Cardiac fibroblast (primary cell): ENCODE measurements at regions not wholly inside any gene's neighbourhood (a gene's known extent, or its start where the extent isn't known, plus 50 kb on each side); places are given as distances from the start of the nearest gene placed in this dataset.

Experiments used
- DNase-seq, 2 donors: peaks; one replicate each; pipeline versions ENCODE4 v3.0.0 to v3.0.0-alpha.2; 2010; ENCODE audit warnings: low read depth in 2 of 2
- H3K4me3 ChIP-seq, 2 donors: replicated peaks in 1 of 2; 1 replicate in 1 of 2; 2 replicates in 1 of 2; pipeline ENCODE4 v1.5.1; 2011; ENCODE audit warnings: low read depth in 2 of 2, low read length in 2 of 2, mild to moderate bottlenecking in 2 of 2, moderate library complexity in 1 of 2
- CTCF ChIP-seq: IDR thresholded peaks from one replicate; pipeline ENCODE4 v1.5.1; 2011; ENCODE audit warnings: low read depth, mild to moderate bottlenecking, low read length, inconsistent platforms

GRCh38 chr3:5613599-5613998 lies 426.1 kb downstream of the EDEM1 start:
- no peak for DNase-seq
- no peak overlapping the region for H3K4me3 ChIP-seq
- TF ChIP-seq CTCF, result no peak

GRCh38 chr3:5616873-5617272 lies 429.4 kb downstream of the EDEM1 start:
- no peak for DNase-seq
- TF ChIP-seq CTCF, result no peak
- no peak overlapping the region for H3K4me3 ChIP-seq

- TF ChIP-seq CTCF, result no peak
- no peak overlapping the region for H3K4me3 ChIP-seq
- DNase-seq, result no peak
Measured at GRCh38 chr3:5618170-5618569, 430.7 kb downstream of the EDEM1 start.

- no peak overlapping the region for H3K4me3 ChIP-seq
- DNase-seq, result no peak
- no peak for TF ChIP-seq CTCF
Measured at GRCh38 chr3:5630406-5630805, 442.9 kb downstream of the EDEM1 start.

- no peak for DNase-seq
- TF ChIP-seq CTCF, result no peak
- H3K4me3 ChIP-seq, result no peak overlapping the region
Measured at GRCh38 chr3:5633960-5634359, 446.5 kb downstream of the EDEM1 start.

GRCh38 chr3:5634411-5634810 lies 446.9 kb downstream of the EDEM1 start:
- DNase-seq, result no peak
- no peak for TF ChIP-seq CTCF
- no peak overlapping the region for H3K4me3 ChIP-seq

- no peak for DNase-seq
- H3K4me3 ChIP-seq, result no peak overlapping the region
Measured at GRCh38 chr3:5635746-5636145, 448.2 kb downstream of the EDEM1 start.

More at GRCh38 chr3:5635746-5636145, 448.2 kb downstream of the EDEM1 start:
- no peak for TF ChIP-seq CTCF
